MCF 10A (cell line): ENCODE measurements at regions not wholly inside any gene's neighbourhood (a gene's known extent, or its start where the extent isn't known, plus 50 kb on each side); places are given as distances from the start of the nearest gene placed in this dataset.

Experiments used
- BruUV-seq: library from RNA; stranded (reverse); fragments of 400-500 nt; replicated peaks from 2 replicates; lab custom pipeline; 2021; lab: Mats Ljungman, UMichigan
- CTCF ChIA-PET: fragments of 300-600 bp; sonication (Branson Sonifier 250); formaldehyde crosslinking; extraction: SDS; loops from one replicate; lab custom pipeline; 2021; ENCODE audit warnings: antibody characterized with exemption, inconsistent platforms; lab: Yijun Ruan, JAX
- POLR2A ChIA-PET: fragments of 300-600, 350-650 bp; sonication (Branson Sonifier 250); formaldehyde crosslinking; extraction: SDS; loops from one replicate; lab custom pipeline; 2020; ENCODE audit warnings: antibody characterized with exemption, inconsistent platforms; lab: Yijun Ruan, JAX
- DNase-seq: peaks from one replicate; pipeline ENCODE4 v3.0.0-alpha.2; 2018; ENCODE audit not compliant: unreplicated experiment
- H3K27ac Mint-ChIP-seq: one replicate; pipeline ENCODE4 v1.8.0; 2022; ENCODE audit warnings: mild to moderate bottlenecking, low read depth, mixed read lengths; ENCODE audit not compliant: unreplicated experiment
- H3K27me3 Mint-ChIP-seq: one replicate; pipeline ENCODE4 v1.8.0; 2022; ENCODE audit warnings: mixed read lengths; ENCODE audit not compliant: insufficient read depth, unreplicated experiment
- H3K36me3 Mint-ChIP-seq: one replicate; pipeline ENCODE4 v1.8.0; 2022; ENCODE audit warnings: mild to moderate bottlenecking, moderate library complexity, mixed read lengths; ENCODE audit not compliant: insufficient read depth, unreplicated experiment
- H3K4me1 Mint-ChIP-seq: one replicate; pipeline ENCODE4 v1.8.0; 2022; ENCODE audit warnings: mixed read lengths; ENCODE audit not compliant: insufficient read depth, unreplicated experiment
- H3K4me3 Mint-ChIP-seq: one replicate; pipeline ENCODE4 v1.8.0; 2022; ENCODE audit warnings: mild to moderate bottlenecking, moderate library complexity, mixed read lengths; ENCODE audit not compliant: unreplicated experiment
- H3K9me3 Mint-ChIP-seq: one replicate; pipeline ENCODE4 v1.8.0; 2022; ENCODE audit warnings: mixed read lengths; ENCODE audit not compliant: unreplicated experiment
- CTCF ChIP-seq: fragments of 200-600 bp; IDR thresholded peaks from one replicate; pipeline ENCODE4 v1.8.0; 2022; ENCODE audit warnings: antibody characterized with exemption, mild to moderate bottlenecking; ENCODE audit not compliant: unreplicated experiment
- intact Hi-C: fragments of 100-400 bp; cut with micrococcal nuclease; formaldehyde crosslinking; loops from 2 replicates; pipeline ENCODE4 v1.14.1; 2022

DNA sequence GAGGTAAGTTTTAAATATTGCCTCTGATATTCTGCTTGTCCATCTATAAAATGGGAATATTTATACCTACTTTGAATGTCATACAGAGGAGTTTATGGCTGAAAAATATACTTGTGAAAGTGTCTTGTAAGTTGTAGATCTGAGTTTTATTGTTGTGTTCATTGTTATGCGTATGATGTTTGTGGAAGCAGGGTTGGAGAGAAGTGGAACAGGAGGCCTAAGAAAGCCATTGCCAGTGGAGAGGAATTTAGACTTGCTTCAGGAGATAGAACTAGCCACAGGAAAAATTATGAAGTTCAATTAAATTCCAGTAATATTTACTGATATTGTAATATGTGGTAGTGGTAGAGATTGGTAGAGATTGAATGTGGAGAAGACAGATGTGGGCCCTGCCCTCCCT lies 491.9 kb upstream of the FANCL start:
- no peak for DNase-seq
- Mint-ChIP-seq H3K4me1 (peaks cover 15% of the 10 kb centered on the region), H3K36me3 (no peaks in the 10 kb centered on the region), H3K27me3 (no peaks in the 10 kb centered on the region), H3K27ac (no peak overlapping the region), H3K9me3 (no peaks in the 10 kb centered on the region), H3K4me3 (no peak overlapping the region)
- BruUV-seq: no TSS peak
- intact Hi-C loops: no loop called here
- no peak for TF ChIP-seq CTCF
- CTCF ChIA-PET: interaction anchor here (1.2 kb wide), 1 partner anchor 120 kb away, joined by 6 read pairs; no protein-coding TSS in a partner anchor
- POLR2A ChIA-PET: interaction anchor here (1.2 kb wide), 1 partner anchor 167 kb away, joined by 3 read pairs; no protein-coding TSS in a partner anchor

GRCh38 chr2:58731488-58731869 lies 490.4 kb upstream of the FANCL start:
- Mint-ChIP-seq H3K27me3 (no peaks in the 10 kb centered on the region), H3K4me1 (peaks cover 17% of the 10 kb centered on the region), H3K27ac (no peak overlapping the region), H3K9me3 (no peaks in the 10 kb centered on the region), H3K4me3 (no peak overlapping the region), H3K36me3 (no peaks in the 10 kb centered on the region)
- no TSS peak for BruUV-seq
- DNase-seq: no peak
- POLR2A ChIA-PET: no interaction called here
- CTCF ChIA-PET: interaction anchor here (1.0 kb wide), 1 partner anchor 158 kb away, joined by 3 read pairs; no protein-coding TSS in a partner anchor
- TF ChIP-seq CTCF: no peak
- intact Hi-C loops: no loop called here

GRCh38 chr2:58730764-58731487 lies 489.8 kb upstream of the FANCL start:
- H3K4me3 Mint-ChIP-seq: no peak overlapping the region
- no peak overlapping the region for H3K27ac Mint-ChIP-seq
- no peaks in the 10 kb centered on the region for H3K27me3 Mint-ChIP-seq
- peaks cover 17% of the 10 kb centered on the region for H3K4me1 Mint-ChIP-seq
- POLR2A ChIA-PET: no interaction called here
- TF ChIP-seq CTCF: no peak
- intact Hi-C loops: no loop called here
- no peak for DNase-seq
- no peaks in the 10 kb centered on the region for H3K36me3 Mint-ChIP-seq
- CTCF ChIA-PET: interaction anchor here (1.0 kb wide), 1 partner anchor 157 kb away, joined by 3 read pairs; no protein-coding TSS in a partner anchor
- no peaks in the 10 kb centered on the region for H3K9me3 Mint-ChIP-seq
- BruUV-seq: no TSS peak

DNA sequence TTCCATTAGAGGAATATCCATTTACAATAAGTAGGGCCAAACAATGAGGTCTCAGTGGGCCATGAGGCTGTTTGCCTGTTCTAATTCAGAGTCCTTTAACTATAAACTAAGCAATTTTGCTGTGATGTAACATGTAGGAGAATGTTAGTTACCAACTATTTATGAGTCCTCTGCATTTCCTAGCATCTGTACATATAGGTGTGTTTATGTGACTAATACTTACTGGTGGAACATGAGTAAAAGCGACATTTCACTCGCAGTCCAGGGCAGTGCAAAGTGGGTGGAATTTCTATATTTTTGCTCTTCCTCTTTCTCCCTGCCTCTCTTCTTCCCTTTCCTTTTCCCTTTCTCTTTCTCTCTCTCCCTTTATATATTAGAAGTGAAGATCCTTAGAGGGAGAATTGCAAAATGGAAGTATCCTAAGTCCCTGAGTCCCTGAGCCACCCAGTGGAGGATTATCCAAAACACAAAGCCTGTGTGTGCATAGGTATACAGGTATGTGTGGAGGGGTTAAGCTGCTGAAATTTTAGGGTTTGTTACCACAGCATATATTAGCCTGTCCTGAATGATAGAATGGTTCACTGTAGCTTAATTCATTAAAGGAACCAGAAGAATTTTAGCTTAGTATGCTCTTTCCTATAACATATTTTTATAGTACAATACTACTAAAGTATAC lies 487.0 kb upstream of the FANCL start:
- H3K27ac Mint-ChIP-seq: no peak overlapping the region
- H3K9me3 Mint-ChIP-seq: no peaks in the 10 kb centered on the region
- no peak overlapping the region for H3K4me3 Mint-ChIP-seq
- ChIA-PET POLR2A (interaction anchor here (0.7 kb wide), 1 partner anchor 358 kb away, joined by 3 read pairs; no protein-coding TSS in a partner anchor), CTCF (interaction anchor here (1.0 kb wide), 2 partner anchors 10 to 968 kb away, joined by 3 to 4 read pairs; no protein-coding TSS in a partner anchor)
- no peaks in the 10 kb centered on the region for H3K36me3 Mint-ChIP-seq
- no peak for TF ChIP-seq CTCF
- H3K4me1 Mint-ChIP-seq: peaks cover 6% of the 10 kb centered on the region
- no peaks in the 10 kb centered on the region for H3K27me3 Mint-ChIP-seq
- intact Hi-C loops: no loop called here
- DNase-seq: peak; percentile 5
- BruUV-seq: no TSS peak
